ENCODE measurements at regions not wholly inside any gene's neighbourhood (a gene's known extent, or its start where the extent isn't known, plus 50 kb on each side); places are given as distances from the start of the nearest gene placed in this dataset.
"Not testable (repeated sequence)": the region's sequence is repeated elsewhere in the genome, so short reads cannot be mapped to it uniquely, and the experiment has no call there.

- H3K4me3 ChIP-seq (ENCODE audit: low read depth, low read length) = peak overlapping the region; percentile 32
- DNase-seq (ENCODE audit: low read depth) = no peak
These were observed 100.7 kb downstream of the SLC16A1 start for GRCh38 chr1:112855152-112855828.

GRCh38 chr1:112854368-112854984 is 101.5 kb downstream of the SLC16A1 start:
- H3K4me3 ChIP-seq (ENCODE audit: low read depth, low read length) = peak overlapping the region; percentile 32

GRCh38 chr1:112853915-112854314 is 102.1 kb downstream of the SLC16A1 start:
- DNase-seq (ENCODE audit: low read depth); H3K4me3 ChIP-seq (ENCODE audit: low read depth, low read length): not testable (repeated sequence)

More at GRCh38 chr1:112854368-112854984, 101.5 kb downstream of the SLC16A1 start:
- not testable (repeated sequence) for DNase-seq (ENCODE audit: low read depth)

GRCh38 chr1:112852934-112853333 is 103.1 kb downstream of the SLC16A1 start:
- H3K4me3 ChIP-seq (ENCODE audit: low read depth, low read length) = no peak overlapping the region
- no peak for DNase-seq (ENCODE audit: low read depth)

- no peak overlapping the region for H3K4me3 ChIP-seq (ENCODE audit: low read depth, low read length)
These were observed 103.7 kb downstream of the SLC16A1 start for GRCh38 chr1:112852276-112852675.

GRCh38 chr1:112850034-112850757 is 105.8 kb downstream of the SLC16A1 start:
- DNase-seq (ENCODE audit: low read depth) = no peak
- peak overlapping the region; percentile 50 for H3K4me3 ChIP-seq (ENCODE audit: low read depth, low read length)

More at GRCh38 chr1:112852276-112852675, 103.7 kb downstream of the SLC16A1 start:
- no peak for DNase-seq (ENCODE audit: low read depth)

GRCh38 chr1:112849425-112850033 is 106.5 kb downstream of the SLC16A1 start:
- DNase-seq (ENCODE audit: low read depth) = no peak
- peak overlapping the region; percentile 50 for H3K4me3 ChIP-seq (ENCODE audit: low read depth, low read length)

GRCh38 chr1:112841825-112842224 is 114.2 kb downstream of the SLC16A1 start:
- no peak for DNase-seq (ENCODE audit: low read depth)
- no peak overlapping the region for H3K4me3 ChIP-seq (ENCODE audit: low read depth, low read length)

- no peak overlapping the region for H3K4me3 ChIP-seq (ENCODE audit: low read depth, low read length)
- DNase-seq (ENCODE audit: low read depth) = no peak
These were observed 115.1 kb downstream of the SLC16A1 start for GRCh38 chr1:112840631-112841624.

- DNase-seq (ENCODE audit: low read depth) = no peak
- H3K4me3 ChIP-seq (ENCODE audit: low read depth, low read length) = no peak overlapping the region
These were observed 119.4 kb downstream of the SLC16A1 start for GRCh38 chr1:112836642-112837041.

GRCh38 chr1:112833806-112834205 is 118.7 kb upstream of the PPM1J start:
- H3K4me3 ChIP-seq (ENCODE audit: low read depth, low read length) = no peak overlapping the region
- DNase-seq (ENCODE audit: low read depth) = no peak

GRCh38 chr1:112832259-112832658 is 117.1 kb upstream of the PPM1J start:
- H3K4me3 ChIP-seq (ENCODE audit: low read depth, low read length); DNase-seq (ENCODE audit: low read depth): not testable (repeated sequence)

GRCh38 chr1:112829691-112830090 is 114.6 kb upstream of the PPM1J start:
- H3K4me3 ChIP-seq (ENCODE audit: low read depth, low read length); DNase-seq (ENCODE audit: low read depth): not testable (repeated sequence)

- H3K4me3 ChIP-seq (ENCODE audit: low read depth, low read length) = no peak overlapping the region
- no peak for DNase-seq (ENCODE audit: low read depth)
These were observed 113.6 kb upstream of the PPM1J start for GRCh38 chr1:112828716-112829115.

GRCh38 chr1:112827391-112827790 is 112.3 kb upstream of the PPM1J start:
- not testable (repeated sequence) for H3K4me3 ChIP-seq (ENCODE audit: low read depth, low read length); DNase-seq (ENCODE audit: low read depth)

- no peak overlapping the region for H3K4me3 ChIP-seq (ENCODE audit: low read depth, low read length)
- DNase-seq (ENCODE audit: low read depth) = no peak
These were observed 111.2 kb upstream of the PPM1J start for GRCh38 chr1:112826217-112826944.

- not testable (repeated sequence) for H3K4me3 ChIP-seq (ENCODE audit: low read depth, low read length); DNase-seq (ENCODE audit: low read depth)
These were observed 110.6 kb upstream of the PPM1J start for GRCh38 chr1:112825563-112826216.

- not testable (repeated sequence) for H3K4me3 ChIP-seq (ENCODE audit: low read depth, low read length); DNase-seq (ENCODE audit: low read depth)
These were observed 109.9 kb upstream of the PPM1J start for GRCh38 chr1:112825075-112825474.

All from skeletal muscle cell (primary cell).